HL-60 (cell line): ENCODE measurements at regions not wholly inside any gene's neighbourhood (a gene's known extent, or its start where the extent isn't known, plus 50 kb on each side); places are given as distances from the start of the nearest gene placed in this dataset.

ENCODE experiments used
- CTCF ChIP-seq: IDR thresholded peaks from one replicate; pipeline ENCODE4 v1.5.1; 2011; ENCODE audit warnings: low read length, control low read depth, inconsistent platforms; ENCODE audit not compliant: insufficient read depth
- GABPA ChIP-seq: IDR thresholded peaks from 2 replicates; pipeline ENCODE4 v1.6.1; 2012; ENCODE audit warnings: low read depth
- POLR2AphosphoS5 ChIP-seq: IDR thresholded peaks from 2 replicates; pipeline ENCODE4 v1.6.1; 2012; ENCODE audit warnings: low read depth
- REST ChIP-seq: IDR thresholded peaks from 2 replicates; pipeline ENCODE4 v1.6.1; 2012; ENCODE audit warnings: low read depth; ENCODE audit not compliant: insufficient replicate concordance
- SPI1 ChIP-seq: IDR thresholded peaks from 2 replicates; pipeline ENCODE4 v1.6.1; 2012; ENCODE audit warnings: low read depth, mild to moderate bottlenecking, borderline replicate concordance

- TF ChIP-seq CTCF (no peak), SPI1 (no peak), POLR2AphosphoS5 (no peak), REST (no peak), GABPA (no peak)
These were observed 116.8 kb upstream of the SGO1 start for GRCh38 chr3:20302766-20303165.
